ENCODE measurements at regions not wholly inside any gene's neighbourhood (a gene's known extent, or its start where the extent isn't known, plus 50 kb on each side); places are given as distances from the start of the nearest gene placed in this dataset.

DNA sequence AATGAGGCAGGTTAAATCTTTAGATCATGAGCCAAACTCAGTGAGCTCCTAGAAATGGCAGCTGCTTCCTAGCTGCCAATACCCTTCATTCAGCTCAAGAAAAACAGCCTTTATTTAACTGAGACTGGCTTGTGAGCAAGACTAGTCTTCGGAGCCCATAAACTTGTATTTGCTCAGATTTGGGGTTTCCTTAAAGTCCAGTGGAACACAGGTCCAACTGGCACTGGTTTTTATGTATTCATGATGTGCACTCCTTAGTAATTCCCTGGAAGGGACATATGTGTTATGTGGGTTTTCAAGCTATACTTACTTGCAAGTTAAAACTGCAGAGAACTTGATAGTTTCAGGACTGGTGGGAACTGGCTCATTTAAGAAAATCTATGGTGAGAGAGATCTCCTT lies 380.1 kb upstream of the TMEM132C start:
- H3K4me3 ChIP-seq (ENCODE audit: insufficient read depth, low read length, poor library complexity, severe bottlenecking), result no peak overlapping the region
- H3K27ac ChIP-seq (ENCODE audit: low read depth, low read length), result no peak overlapping the region
- H2AFZ ChIP-seq (ENCODE audit: low read depth, low read length, severe bottlenecking), result no peak overlapping the region

DNA sequence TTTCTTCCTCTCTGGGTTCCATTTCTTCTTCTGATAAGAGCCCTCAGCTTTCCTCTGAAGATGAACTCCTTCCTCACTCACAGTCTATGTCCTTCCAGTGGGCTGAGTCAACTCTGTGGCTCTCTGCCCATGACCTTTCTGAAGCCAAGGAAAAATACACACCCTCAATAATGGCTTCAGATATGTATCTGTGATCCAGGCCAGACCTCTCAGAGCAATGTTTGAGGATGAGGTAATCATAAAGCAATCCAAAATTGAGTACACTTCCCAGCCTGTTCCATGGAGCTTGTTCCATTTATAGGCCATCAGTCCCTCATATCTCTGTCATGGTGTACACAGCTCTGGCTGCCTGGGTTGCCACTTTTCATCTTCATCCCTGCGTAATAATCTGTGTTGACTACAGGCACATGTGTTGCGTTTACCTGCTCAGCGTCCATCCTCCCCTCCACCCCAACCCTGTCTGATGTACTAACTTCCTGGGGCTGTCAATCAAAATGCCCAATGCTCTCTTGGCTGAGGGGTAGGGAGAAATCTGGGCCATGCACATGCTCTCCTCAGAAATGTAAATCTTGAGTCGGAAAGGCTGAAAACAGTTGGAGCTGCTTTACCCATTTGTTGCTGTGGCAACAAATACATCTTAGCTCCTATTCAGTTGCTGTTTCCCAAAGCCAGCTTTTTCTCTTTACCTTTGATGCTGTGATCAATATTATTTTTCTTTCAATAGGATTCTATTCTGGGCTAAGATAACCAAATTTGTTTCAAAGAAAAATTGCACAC lies 377.8 kb upstream of the TMEM132C start:
- Histone ChIP-seq H4K20me1 (ENCODE audit: low read depth, low read length) (no peaks in the 10 kb centered on the region), H3K27me3 (ENCODE audit: low read length) (no peaks in the 10 kb centered on the region), H3K9me3 (ENCODE audit: insufficient read depth, low read length) (no peaks in the 10 kb centered on the region), H3K9me2 (replicated peaks; ENCODE audit: insufficient read depth, low read length) (no peaks in the 10 kb centered on the region), H3K9ac (ENCODE audit: low read length) (no peak overlapping the region), H2AFZ (ENCODE audit: low read depth, low read length, severe bottlenecking) (no peak overlapping the region), H3K36me3 (ENCODE audit: low read length) (no peaks in the 10 kb centered on the region), H3K4me3 (ENCODE audit: insufficient read depth, low read length, poor library complexity, severe bottlenecking) (no peak overlapping the region), H3K27ac (ENCODE audit: low read depth, low read length) (no peak overlapping the region), H3K4me2 (ENCODE audit: low read depth, low read length, poor library complexity, severe bottlenecking) (no peak overlapping the region), H3K79me2 (ENCODE audit: insufficient read depth, low read length) (no peaks in the 10 kb centered on the region), H3F3A (ENCODE audit: insufficient read depth) (no peaks in the 10 kb centered on the region)
- no peak for TF ChIP-seq EZH2phosphoT487 (conservative IDR thresholded peaks at IDR 0.05; ENCODE audit: low read length)
- TF ChIP-seq, protein P1, sequence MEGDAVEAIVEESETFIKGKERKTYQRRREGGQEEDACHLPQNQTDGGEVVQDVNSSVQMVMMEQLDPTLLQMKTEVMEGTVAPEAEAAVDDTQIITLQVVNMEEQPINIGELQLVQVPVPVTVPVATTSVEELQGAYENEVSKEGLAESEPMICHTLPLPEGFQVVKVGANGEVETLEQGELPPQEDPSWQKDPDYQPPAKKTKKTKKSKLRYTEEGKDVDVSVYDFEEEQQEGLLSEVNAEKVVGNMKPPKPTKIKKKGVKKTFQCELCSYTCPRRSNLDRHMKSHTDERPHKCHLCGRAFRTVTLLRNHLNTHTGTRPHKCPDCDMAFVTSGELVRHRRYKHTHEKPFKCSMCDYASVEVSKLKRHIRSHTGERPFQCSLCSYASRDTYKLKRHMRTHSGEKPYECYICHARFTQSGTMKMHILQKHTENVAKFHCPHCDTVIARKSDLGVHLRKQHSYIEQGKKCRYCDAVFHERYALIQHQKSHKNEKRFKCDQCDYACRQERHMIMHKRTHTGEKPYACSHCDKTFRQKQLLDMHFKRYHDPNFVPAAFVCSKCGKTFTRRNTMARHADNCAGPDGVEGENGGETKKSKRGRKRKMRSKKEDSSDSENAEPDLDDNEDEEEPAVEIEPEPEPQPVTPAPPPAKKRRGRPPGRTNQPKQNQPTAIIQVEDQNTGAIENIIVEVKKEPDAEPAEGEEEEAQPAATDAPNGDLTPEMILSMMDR (IDR thresholded peaks at IDR 0.05; ENCODE audit: insufficient read depth, low read length, poor library complexity, severe bottlenecking), result no peak

More for the DNA sequence above, 380.1 kb upstream of the TMEM132C start:
- no peaks in the 10 kb centered on the region for H3K79me2 ChIP-seq (ENCODE audit: insufficient read depth, low read length)
- H3K36me3 ChIP-seq (ENCODE audit: low read length), result no peaks in the 10 kb centered on the region
- TF ChIP-seq, protein P1 (IDR thresholded peaks at IDR 0.05; ENCODE audit: insufficient read depth, low read length, poor library complexity, severe bottlenecking), result no peak
- no peak for TF ChIP-seq EZH2phosphoT487 (conservative IDR thresholded peaks at IDR 0.05; ENCODE audit: low read length)
- no peaks in the 10 kb centered on the region for H3K9me3 ChIP-seq (ENCODE audit: insufficient read depth, low read length)
- H4K20me1 ChIP-seq (ENCODE audit: low read depth, low read length), result no peaks in the 10 kb centered on the region
- no peaks in the 10 kb centered on the region for H3K9me2 ChIP-seq (replicated peaks; ENCODE audit: insufficient read depth, low read length)
- no peak overlapping the region for H3K4me2 ChIP-seq (ENCODE audit: low read depth, low read length, poor library complexity, severe bottlenecking)
- H3F3A ChIP-seq (ENCODE audit: insufficient read depth), result no peaks in the 10 kb centered on the region
- H3K9ac ChIP-seq (ENCODE audit: low read length), result no peak overlapping the region
- H3K27me3 ChIP-seq (ENCODE audit: low read length), result no peaks in the 10 kb centered on the region

DNA sequence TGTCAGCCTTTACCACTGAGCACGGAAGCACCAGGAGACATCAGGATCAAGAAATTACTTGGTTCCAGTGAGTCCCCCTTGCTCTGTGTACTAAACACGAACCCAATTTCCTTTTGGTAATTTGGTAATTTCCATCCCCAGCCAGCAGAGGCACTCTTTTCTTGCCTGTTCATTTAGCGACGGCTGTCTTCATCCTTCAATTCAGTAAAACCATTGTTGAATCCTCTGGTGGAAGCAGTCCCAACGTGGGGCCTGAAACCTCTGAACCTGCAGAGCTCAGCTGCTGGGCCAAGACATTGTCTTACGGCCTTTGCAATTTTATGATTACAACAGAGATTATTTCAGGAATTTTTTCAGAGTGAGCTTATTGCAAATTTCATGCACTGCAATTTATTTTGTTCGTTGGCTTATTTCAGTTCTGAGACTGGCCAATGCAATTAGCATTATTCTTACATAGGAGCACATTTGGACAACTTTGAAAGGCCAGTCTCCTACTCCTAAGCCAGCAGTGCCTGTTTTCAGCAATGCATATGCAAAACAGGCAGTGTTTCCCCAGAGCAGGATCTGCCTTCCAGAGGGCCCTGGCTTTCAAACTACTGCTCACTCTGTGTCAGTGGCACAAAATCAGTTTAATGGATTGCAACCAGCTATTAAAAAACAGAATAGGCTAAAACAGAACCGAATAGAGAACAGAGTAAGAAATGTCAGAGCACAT lies 372.9 kb upstream of the TMEM132C start:
- Histone ChIP-seq H3F3A (ENCODE audit: insufficient read depth) (no peaks in the 10 kb centered on the region), H3K27me3 (ENCODE audit: low read length) (no peaks in the 10 kb centered on the region), H3K36me3 (ENCODE audit: low read length) (no peaks in the 10 kb centered on the region), H3K27ac (ENCODE audit: low read depth, low read length) (no peak overlapping the region), H3K9ac (ENCODE audit: low read length) (no peak overlapping the region), H4K20me1 (ENCODE audit: low read depth, low read length) (no peaks in the 10 kb centered on the region), H2AFZ (ENCODE audit: low read depth, low read length, severe bottlenecking) (no peak overlapping the region), H3K9me2 (replicated peaks; ENCODE audit: insufficient read depth, low read length) (no peaks in the 10 kb centered on the region), H3K79me2 (ENCODE audit: insufficient read depth, low read length) (no peaks in the 10 kb centered on the region), H3K4me2 (ENCODE audit: low read depth, low read length, poor library complexity, severe bottlenecking) (no peak overlapping the region), H3K9me3 (ENCODE audit: insufficient read depth, low read length) (no peaks in the 10 kb centered on the region), H3K4me3 (ENCODE audit: insufficient read depth, low read length, poor library complexity, severe bottlenecking) (no peak overlapping the region)
- no peak for TF ChIP-seq EZH2phosphoT487 (conservative IDR thresholded peaks at IDR 0.05; ENCODE audit: low read length)
- TF ChIP-seq, protein P1 (IDR thresholded peaks at IDR 0.05; ENCODE audit: insufficient read depth, low read length, poor library complexity, severe bottlenecking), result no peak
